Transverse colon (tissue), 4 donors: ENCODE measurements at regions not wholly inside any gene's neighbourhood (a gene's known extent, or its start where the extent isn't known, plus 50 kb on each side); places are given as distances from the start of the nearest gene placed in this dataset.

Experiments used
- DNase-seq: peaks from one replicate; pipeline ENCODE4 v3.0.0-alpha.2; 2019
- H3K27ac ChIP-seq, 4 donors: fragments of 200-600 bp; sonication (generic); 2 replicates each; pipeline ENCODE4 v1.5.1; 2016 to 2018; ENCODE audit warnings: inconsistent platforms in 4 of 4
- H3K27me3 ChIP-seq: fragments of 200-600 bp; sonication (generic); 2 replicates; pipeline ENCODE4 v1.5.1; 2017; ENCODE audit warnings: inconsistent platforms
- H3K36me3 ChIP-seq, 4 donors: fragments of 200-600 bp; sonication (generic); 2 replicates each; pipeline ENCODE4 v1.5.1; 2017 to 2019; ENCODE audit warnings: inconsistent platforms in 4 of 4
- H3K4me1 ChIP-seq, 4 donors: fragments of 200-600 bp; sonication (generic); 2 replicates each; pipeline ENCODE4 v1.5.1; 2017 to 2020; ENCODE audit warnings: inconsistent platforms in 4 of 4
- H3K4me3 ChIP-seq, 4 donors: fragments of 200-600 bp; sonication (generic); 1 replicate in 1 of 4; 2 replicates in 3 of 4; pipeline versions ENCODE4 v1.5.1 to v1.6.1; 2017 to 2019; ENCODE audit warnings: inconsistent platforms in 4 of 4
- H3K9me3 ChIP-seq, 2 donors: fragments of 200-600 bp; sonication (generic); 2 replicates each; pipeline ENCODE4 v1.5.1; 2017 to 2019; ENCODE audit warnings: inconsistent platforms in 2 of 2
- EP300 ChIP-seq: sonication (generic); formaldehyde crosslinking; IDR thresholded peaks from one replicate; pipeline ENCODE4 v1.6.1; 2017; ENCODE audit warnings: antibody characterized with exemption, low read depth
- POLR2A ChIP-seq: fragments of 450-650 bp; IDR thresholded peaks from one replicate; pipeline ENCODE4 v1.6.1; 2016; ENCODE audit warnings: antibody characterized with exemption, mild to moderate bottlenecking, moderate library complexity
- POLR2AphosphoS5 ChIP-seq, 3 donors: sonication (generic); formaldehyde crosslinking; IDR thresholded peaks; one replicate each; pipeline ENCODE4 v1.6.1; 2016; ENCODE audit warnings: antibody characterized with exemption in 3 of 3
- WGBS, 2 donors: methylation state at CpG; one replicate each; pipeline ENCODE4 v1.1.5; 2018; ENCODE audit warnings: low coverage in 1 of 2; 5-methylcytosine and 5-hydroxymethylcytosine counted together
- in situ Hi-C, 4 donors: fragments of 200-750 bp; cut with MboI; loops; one replicate each; pipeline versions ENCODE4 v1.15.0 to v1.15.1; 2017; ENCODE audit warnings: low sequenced_read_pairs in 3 of 4, low pct_ligation_motif_present in 1 of 4, low pct_unique_long_range_greater_than_20kb in 1 of 4
- intact Hi-C: fragments of 100-400 bp; cut with DNase I; formaldehyde crosslinking; loops from one replicate; pipeline ENCODE4 v1.15.1; 2023; ENCODE audit warnings: low total_unique reads
- TF ChIP-seq, protein P1 (sequence below), 5 experiments: fragments of 200-600 bp in 3 of 5; fragments of 450-650 bp in 2 of 5; sonication (generic) in 3 of 5; IDR thresholded peaks; 1 replicate in 2 of 5; 2 replicates in 3 of 5; pipeline ENCODE4 v1.5.1; 2016 to 2017; ENCODE audit warnings: antibody characterized with exemption in 5 of 5, inconsistent platforms in 3 of 5, mild to moderate bottlenecking in 2 of 5, moderate library complexity in 1 of 5

- no peak overlapping the region for H3K27ac ChIP-seq
- DNase-seq, result no peak
- H3K9me3 ChIP-seq, result no peaks in the 10 kb centered on the region
- intact Hi-C loops, result no loop called here
- H3K27me3 ChIP-seq, result no peaks in the 10 kb centered on the region
- TF ChIP-seq, protein P1, sequence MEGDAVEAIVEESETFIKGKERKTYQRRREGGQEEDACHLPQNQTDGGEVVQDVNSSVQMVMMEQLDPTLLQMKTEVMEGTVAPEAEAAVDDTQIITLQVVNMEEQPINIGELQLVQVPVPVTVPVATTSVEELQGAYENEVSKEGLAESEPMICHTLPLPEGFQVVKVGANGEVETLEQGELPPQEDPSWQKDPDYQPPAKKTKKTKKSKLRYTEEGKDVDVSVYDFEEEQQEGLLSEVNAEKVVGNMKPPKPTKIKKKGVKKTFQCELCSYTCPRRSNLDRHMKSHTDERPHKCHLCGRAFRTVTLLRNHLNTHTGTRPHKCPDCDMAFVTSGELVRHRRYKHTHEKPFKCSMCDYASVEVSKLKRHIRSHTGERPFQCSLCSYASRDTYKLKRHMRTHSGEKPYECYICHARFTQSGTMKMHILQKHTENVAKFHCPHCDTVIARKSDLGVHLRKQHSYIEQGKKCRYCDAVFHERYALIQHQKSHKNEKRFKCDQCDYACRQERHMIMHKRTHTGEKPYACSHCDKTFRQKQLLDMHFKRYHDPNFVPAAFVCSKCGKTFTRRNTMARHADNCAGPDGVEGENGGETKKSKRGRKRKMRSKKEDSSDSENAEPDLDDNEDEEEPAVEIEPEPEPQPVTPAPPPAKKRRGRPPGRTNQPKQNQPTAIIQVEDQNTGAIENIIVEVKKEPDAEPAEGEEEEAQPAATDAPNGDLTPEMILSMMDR (IDR thresholded peaks at IDR 0.05), result no peak
- TF ChIP-seq POLR2AphosphoS5 (IDR thresholded peaks at IDR 0.05) (no peak), POLR2A (no peak), EP300 (no peak)
- 84 to 94% methylated on average over 3 to 24 of the region's 25 CpGs for WGBS, 2 donors
- no peaks in the 10 kb centered on the region for H3K4me1 ChIP-seq
- in situ Hi-C loops, result no loop called here
- no peaks in the 10 kb centered on the region for H3K36me3 ChIP-seq
- no peak overlapping the region for H3K4me3 ChIP-seq
Observed at GRCh38 chr7:98518159-98518947, 98.7 kb upstream of the NPTX2 start.

- no peaks in the 10 kb centered on the region for H3K36me3 ChIP-seq
- 85 to 92% methylated on average over 2 to 4 of the region's 4 CpGs for WGBS, 2 donors
- no peak overlapping the region for H3K4me3 ChIP-seq
- H3K27me3 ChIP-seq, result no peaks in the 10 kb centered on the region
- TF ChIP-seq, protein P1 (IDR thresholded peaks at IDR 0.05), result no peak
- TF ChIP-seq POLR2AphosphoS5 (IDR thresholded peaks at IDR 0.05) (no peak), POLR2A (no peak), EP300 (no peak)
- intact Hi-C loops, result no loop called here
- in situ Hi-C loops, result no loop called here
- DNase-seq, result no peak
- H3K27ac ChIP-seq, result no peak overlapping the region
- H3K9me3 ChIP-seq, result no peaks in the 10 kb centered on the region
- no peaks in the 10 kb centered on the region for H3K4me1 ChIP-seq
Observed at GRCh38 chr7:98515201-98515600, 101.9 kb upstream of the NPTX2 start.

DNA sequence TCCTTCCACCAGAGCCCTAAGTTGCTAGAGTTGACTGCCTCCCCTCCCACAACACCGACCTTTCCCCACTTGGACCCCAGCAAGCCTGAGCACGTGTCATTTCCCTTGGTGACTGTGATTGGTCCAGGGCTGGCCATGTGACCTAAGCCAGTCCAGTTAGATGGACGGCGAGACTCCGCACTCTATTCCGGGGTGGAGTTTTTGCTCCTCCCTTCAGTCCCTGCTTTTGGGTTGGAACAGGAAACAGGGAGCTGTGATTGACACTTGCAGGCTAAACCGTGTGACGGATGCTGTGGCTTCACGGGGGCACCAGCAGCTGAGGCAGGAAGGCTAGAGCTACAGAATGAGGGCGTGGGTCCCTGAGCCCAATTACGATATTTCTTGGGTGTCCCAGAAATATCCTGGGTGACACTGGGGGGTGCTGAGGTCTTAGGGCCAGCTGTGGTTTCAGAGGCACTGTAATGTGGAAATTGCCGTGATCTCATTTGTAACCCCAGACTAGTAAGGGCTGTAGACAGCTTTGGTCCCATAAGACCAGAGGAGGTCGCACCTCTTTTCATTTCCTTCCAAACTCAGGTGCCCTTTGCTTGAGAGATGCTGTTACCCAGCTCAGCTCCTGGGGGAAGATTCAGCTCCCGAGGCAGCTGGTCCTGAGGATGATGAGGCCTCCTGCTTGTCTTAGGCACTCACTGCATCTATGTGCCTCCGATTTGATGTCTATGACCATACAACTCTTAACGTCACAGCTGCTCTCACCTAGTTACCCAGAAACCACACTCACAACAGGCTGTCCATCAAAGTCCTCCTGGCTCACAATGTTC, 102.7 kb upstream of the NPTX2 start:
- no peaks in the 10 kb centered on the region for H3K9me3 ChIP-seq
- TF ChIP-seq EP300, result no peak
- TF ChIP-seq, protein P1 (IDR thresholded peaks at IDR 0.05), result no peak
- TF ChIP-seq POLR2A, result no peak
- TF ChIP-seq POLR2AphosphoS5 (IDR thresholded peaks at IDR 0.05), result no peak
- in situ Hi-C loops (no loop called here), intact Hi-C loops (no loop called here)
- H3K27ac ChIP-seq, result no peak overlapping the region
- WGBS, 2 donors, result 68 to 83% methylated on average over 2 to 16 of the region's 16 CpGs
- DNase-seq, result no peak
- H3K4me1 ChIP-seq, result no peaks in the 10 kb centered on the region
- H3K27me3 ChIP-seq, result peaks cover 3% of the 10 kb centered on the region
- no peaks in the 10 kb centered on the region for H3K36me3 ChIP-seq
- no peak overlapping the region for H3K4me3 ChIP-seq

- peaks cover 4% of the 10 kb centered on the region for H3K27me3 ChIP-seq
- 90% methylated on average over 4 of the region's 5 CpGs; no CpG with 5 or more reads in 1 of the 2 donors for WGBS, 2 donors
- intact Hi-C loops, result no loop called here
- no peak for DNase-seq
- in situ Hi-C loops, result no loop called here
- H3K36me3 ChIP-seq, result no peaks in the 10 kb centered on the region
- no peaks in the 10 kb centered on the region for H3K4me1 ChIP-seq
- H3K27ac ChIP-seq, result no peak overlapping the region
- TF ChIP-seq, protein P1 (IDR thresholded peaks at IDR 0.05), result no peak
- TF ChIP-seq POLR2A (no peak), EP300 (no peak), POLR2AphosphoS5 (IDR thresholded peaks at IDR 0.05) (no peak)
- no peak overlapping the region for H3K4me3 ChIP-seq
- no peaks in the 10 kb centered on the region for H3K9me3 ChIP-seq
Observed at GRCh38 chr7:98511175-98511574, 105.9 kb upstream of the NPTX2 start.
